BLaER1 treated with 17β-estradiol and CSF1 and Interleukin-3, amounts not matched to agents 10 nM and 100 nM (cell line): ENCODE measurements at regions not wholly inside any gene's neighbourhood (a gene's known extent, or its start where the extent isn't known, plus 50 kb on each side); places are given as distances from the start of the nearest gene placed in this dataset.

Experiments
- H3K27ac ChIP-seq, 11 experiments: shearing (Covaris generic); formaldehyde crosslinking; 2 replicates each; pipeline ENCODE4 v1.8.1; 2022
- H3K27me3 ChIP-seq, 11 experiments: shearing (Covaris generic); formaldehyde crosslinking; 2 replicates each; pipeline ENCODE4 v1.8.1; 2022
- H3K36me3 ChIP-seq, 11 experiments: shearing (Covaris generic); formaldehyde crosslinking; 2 replicates each; pipeline ENCODE4 v1.8.1; 2022
- H3K4me1 ChIP-seq, 10 experiments: shearing (Covaris generic); formaldehyde crosslinking; 2 replicates each; pipeline ENCODE4 v1.8.1; 2022
- H3K4me2 ChIP-seq, 11 experiments: shearing (Covaris generic); formaldehyde crosslinking; 2 replicates each; pipeline ENCODE4 v1.8.1; 2022
- H3K4me3 ChIP-seq, 10 experiments: shearing (Covaris generic); formaldehyde crosslinking; 2 replicates each; pipeline ENCODE4 v1.8.1; 2022
- H3K9ac ChIP-seq, 11 experiments: shearing (Covaris generic); formaldehyde crosslinking; 2 replicates each; pipeline ENCODE4 v1.8.1; 2022
- H3K9me3 ChIP-seq, 11 experiments: shearing (Covaris generic); formaldehyde crosslinking; replicated peaks in 1 of 11; 2 replicates each; pipeline ENCODE4 v1.8.1; 2022
- H4K20me1 ChIP-seq, 11 experiments: shearing (Covaris generic); formaldehyde crosslinking; 2 replicates each; pipeline ENCODE4 v1.8.1; 2022
- Cebpa-rat ChIP-seq, 11 experiments: shearing (Covaris generic); IDR thresholded peaks; 2 replicates each; pipeline ENCODE4 v1.8.1; 2022

DNA sequence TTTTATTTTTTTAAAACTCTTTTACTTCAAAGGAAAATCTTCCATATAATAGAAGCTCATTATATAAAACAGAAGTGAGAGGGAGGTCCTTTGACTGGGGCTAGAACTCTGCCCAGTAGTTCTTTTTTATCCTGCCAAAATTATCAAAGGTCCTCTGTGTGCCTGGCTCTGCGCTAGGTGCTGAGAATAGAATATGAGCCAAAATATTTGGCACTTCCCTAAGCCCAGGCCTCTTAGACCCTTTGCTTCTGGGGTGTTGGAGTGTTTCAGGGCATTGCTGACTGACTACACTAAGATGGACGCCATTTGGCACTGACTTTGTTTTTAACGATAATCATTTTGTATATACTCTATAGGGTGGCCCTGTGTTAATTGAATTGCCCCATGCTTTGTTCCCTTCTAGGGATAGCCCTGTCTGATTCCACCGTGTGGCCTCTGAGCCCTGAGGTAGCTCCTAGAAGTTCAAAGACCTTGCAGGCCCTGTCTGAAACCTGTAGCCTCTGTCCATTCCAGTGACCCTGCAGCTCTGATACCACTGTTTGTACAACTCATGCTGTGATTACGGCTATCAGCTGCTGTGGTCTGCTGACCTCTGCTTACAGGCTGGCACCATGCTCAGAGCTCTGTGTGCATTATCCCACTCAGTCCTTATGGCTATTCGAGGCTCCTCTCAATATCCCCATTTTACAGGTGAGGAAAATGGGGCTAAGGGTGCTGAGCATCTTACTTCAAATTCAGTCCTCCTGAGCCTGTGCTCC is 84.3 kb upstream of the SHB start:
- Histone ChIP-seq H3K9me3 (no peaks in the 10 kb centered on the region), H3K9ac (no peak overlapping the region), H3K4me3 (no peak overlapping the region), H3K4me1 (peaks cover 0 to 8% (median 0%) of the 10 kb centered on the region in 10 experiments; a peak in 1 of 20 replicates), H4K20me1 (no peaks in the 10 kb centered on the region), H3K27me3 (no peaks in the 10 kb centered on the region), H3K36me3 (no peaks in the 10 kb centered on the region), H3K27ac (no peak overlapping the region), H3K4me2 (no peak overlapping the region)
- no peak for TF ChIP-seq Cebpa-rat (IDR thresholded peaks at IDR 0.05)

GRCh38 chr9:38149647-38150046 is 80.6 kb upstream of the SHB start:
- peaks cover 10 to 17% (median 14%) of the 10 kb centered on the region in 11 experiments; a peak in 21 of 22 replicates for H3K9me3 ChIP-seq
- H3K9ac ChIP-seq: no peak overlapping the region

GRCh38 chr9:38146844-38147243 is 77.8 kb upstream of the SHB start:
- H4K20me1 ChIP-seq: no peaks in the 10 kb centered on the region
- H3K4me2 ChIP-seq: no peak overlapping the region
- no peak for TF ChIP-seq Cebpa-rat (IDR thresholded peaks at IDR 0.05)
- no peak overlapping the region for H3K4me3 ChIP-seq
- H3K9ac ChIP-seq: no peak overlapping the region
- no peaks in the 10 kb centered on the region for H3K27me3 ChIP-seq
- no peaks in the 10 kb centered on the region; a peak in 1 of 22 replicates for H3K36me3 ChIP-seq
- no peak overlapping the region for H3K27ac ChIP-seq
- peaks cover 0 to 8% (median 0%) of the 10 kb centered on the region in 10 experiments; a peak in 1 of 20 replicates for H3K4me1 ChIP-seq
- H3K9me3 ChIP-seq: peaks cover 10 to 17% (median 14%) of the 10 kb centered on the region in 11 experiments; a peak in 21 of 22 replicates

More at GRCh38 chr9:38149647-38150046, 80.6 kb upstream of the SHB start:
- H3K4me1 ChIP-seq: peaks cover 0 to 8% (median 0%) of the 10 kb centered on the region in 10 experiments; a peak in 1 of 20 replicates
- TF ChIP-seq Cebpa-rat (IDR thresholded peaks at IDR 0.05): no peak
- H3K36me3 ChIP-seq: no peaks in the 10 kb centered on the region; a peak in 1 of 22 replicates
- H3K4me3 ChIP-seq: no peak overlapping the region
- no peaks in the 10 kb centered on the region for H4K20me1 ChIP-seq
- H3K4me2 ChIP-seq: no peak overlapping the region
- no peaks in the 10 kb centered on the region for H3K27me3 ChIP-seq
- H3K27ac ChIP-seq: no peak overlapping the region

GRCh38 chr9:38145526-38146053 is 76.6 kb upstream of the SHB start:
- no peak overlapping the region for H3K4me3 ChIP-seq
- H3K27me3 ChIP-seq: no peaks in the 10 kb centered on the region
- no peak overlapping the region for H3K27ac ChIP-seq
- no peaks in the 10 kb centered on the region for H4K20me1 ChIP-seq
- H3K4me2 ChIP-seq: no peak overlapping the region
- no peak overlapping the region for H3K9ac ChIP-seq
- TF ChIP-seq Cebpa-rat (IDR thresholded peaks at IDR 0.05): no peak
- H3K9me3 ChIP-seq: peaks cover 10 to 17% (median 14%) of the 10 kb centered on the region in 11 experiments; a peak in 21 of 22 replicates
- no peaks in the 10 kb centered on the region; a peak in 1 of 22 replicates for H3K36me3 ChIP-seq
- H3K4me1 ChIP-seq: no peaks in the 10 kb centered on the region

GRCh38 chr9:38144421-38144820 is 75.4 kb upstream of the SHB start:
- H3K27ac ChIP-seq: no peak overlapping the region
- no peaks in the 10 kb centered on the region for H4K20me1 ChIP-seq
- no peak overlapping the region for H3K9ac ChIP-seq
- H3K4me1 ChIP-seq: no peaks in the 10 kb centered on the region
- H3K4me3 ChIP-seq: no peak overlapping the region
- no peaks in the 10 kb centered on the region for H3K27me3 ChIP-seq
- no peak overlapping the region for H3K4me2 ChIP-seq
- H3K36me3 ChIP-seq: no peaks in the 10 kb centered on the region; a peak in 1 of 22 replicates
- peaks cover 10 to 17% (median 14%) of the 10 kb centered on the region in 11 experiments; a peak in 21 of 22 replicates for H3K9me3 ChIP-seq
- no peak for TF ChIP-seq Cebpa-rat (IDR thresholded peaks at IDR 0.05)

DNA sequence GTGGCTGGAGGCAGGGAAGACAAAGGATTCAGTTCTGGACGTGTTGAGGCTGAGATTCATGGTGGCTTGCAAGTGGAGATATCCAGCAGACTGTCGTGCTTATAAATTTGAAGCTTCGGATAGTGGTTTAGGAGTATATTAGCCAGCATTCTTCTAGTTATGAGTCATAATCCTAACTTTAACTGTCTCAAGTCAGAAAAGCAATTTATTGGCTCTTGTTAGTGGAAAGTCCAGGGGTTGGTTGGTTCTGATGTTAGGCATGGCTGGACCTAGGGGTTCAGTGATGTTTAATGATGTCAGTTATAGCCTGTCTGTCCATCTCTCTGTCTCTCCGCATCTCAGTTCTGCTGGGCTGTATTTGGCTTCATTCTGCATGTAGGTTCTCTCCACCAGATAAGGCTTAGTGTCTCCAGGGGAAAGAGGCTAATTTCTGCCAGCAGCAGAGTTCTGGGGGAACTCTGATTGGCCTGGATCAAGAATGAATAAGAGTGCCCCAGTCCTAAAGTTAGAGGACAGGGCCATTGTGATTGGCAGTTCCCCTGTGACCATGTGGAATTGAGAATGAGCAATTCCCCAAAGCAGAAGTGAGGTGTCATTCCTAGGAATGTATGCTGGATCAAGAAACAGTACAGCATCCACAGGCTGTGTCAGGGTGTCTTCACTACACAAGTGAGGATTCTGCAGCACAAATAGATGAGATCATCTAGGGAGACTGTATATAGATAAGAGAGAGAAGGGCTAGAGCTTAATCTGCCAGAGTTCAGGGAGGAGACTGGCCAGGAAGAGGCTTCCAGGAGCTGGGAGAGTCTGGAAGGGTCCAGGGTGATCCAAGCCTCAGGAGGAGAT is 72.9 kb upstream of the SHB start:
- no peaks in the 10 kb centered on the region for H3K27me3 ChIP-seq
- H3K4me1 ChIP-seq: peaks cover 0 to 4% (median 0%) of the 10 kb centered on the region in 10 experiments; a peak in 1 of 20 replicates
- H3K4me2 ChIP-seq: no peak overlapping the region
- no peak for TF ChIP-seq Cebpa-rat (IDR thresholded peaks at IDR 0.05)
- H3K36me3 ChIP-seq: no peaks in the 10 kb centered on the region; a peak in 1 of 22 replicates
- peaks cover 10 to 14% (median 12%) of the 10 kb centered on the region in 11 experiments; a peak in 21 of 22 replicates for H3K9me3 ChIP-seq
- no peak overlapping the region for H3K4me3 ChIP-seq
- no peak overlapping the region for H3K9ac ChIP-seq
- H4K20me1 ChIP-seq: no peaks in the 10 kb centered on the region
- H3K27ac ChIP-seq: no peak overlapping the region

DNA sequence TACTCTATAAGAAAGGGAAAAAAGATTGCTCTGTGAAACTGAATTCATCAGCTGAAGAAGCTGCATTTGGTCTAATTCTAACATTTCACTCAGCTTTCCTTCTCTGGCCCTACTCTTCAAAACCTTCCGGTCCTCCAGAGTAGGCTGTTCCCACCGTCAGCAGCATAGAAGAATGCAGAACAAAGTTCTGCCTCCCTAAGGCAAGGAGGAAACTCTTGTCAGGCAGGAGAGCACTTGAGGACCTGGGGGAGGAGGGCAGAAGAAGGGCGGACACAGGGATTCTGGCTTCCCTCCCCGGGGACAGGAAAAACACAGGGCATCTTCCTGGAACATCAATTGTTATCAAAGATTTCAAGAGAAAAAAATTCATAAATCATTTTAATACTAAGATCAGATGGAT is 69.2 kb upstream of the SHB start:
- H3K4me3 ChIP-seq: no peak overlapping the region
- H3K36me3 ChIP-seq: no peaks in the 10 kb centered on the region
- H4K20me1 ChIP-seq: no peaks in the 10 kb centered on the region

GRCh38 chr9:38137342-38137741 is 68.3 kb upstream of the SHB start:
- no peak for TF ChIP-seq Cebpa-rat (IDR thresholded peaks at IDR 0.05)
- peaks cover 0 to 4% (median 0%) of the 10 kb centered on the region in 10 experiments; a peak in 2 of 20 replicates for H3K4me1 ChIP-seq

More for the DNA sequence above, 69.2 kb upstream of the SHB start:
- no peak overlapping the region for H3K9ac ChIP-seq
- no peaks in the 10 kb centered on the region for H3K27me3 ChIP-seq
- no peak overlapping the region for H3K4me2 ChIP-seq
- H3K4me1 ChIP-seq: peaks cover 0 to 4% (median 0%) of the 10 kb centered on the region in 10 experiments; a peak in 1 of 20 replicates
- H3K9me3 ChIP-seq: no peaks in the 10 kb centered on the region
- no peak for TF ChIP-seq Cebpa-rat (IDR thresholded peaks at IDR 0.05)
- H3K27ac ChIP-seq: no peak overlapping the region

DNA sequence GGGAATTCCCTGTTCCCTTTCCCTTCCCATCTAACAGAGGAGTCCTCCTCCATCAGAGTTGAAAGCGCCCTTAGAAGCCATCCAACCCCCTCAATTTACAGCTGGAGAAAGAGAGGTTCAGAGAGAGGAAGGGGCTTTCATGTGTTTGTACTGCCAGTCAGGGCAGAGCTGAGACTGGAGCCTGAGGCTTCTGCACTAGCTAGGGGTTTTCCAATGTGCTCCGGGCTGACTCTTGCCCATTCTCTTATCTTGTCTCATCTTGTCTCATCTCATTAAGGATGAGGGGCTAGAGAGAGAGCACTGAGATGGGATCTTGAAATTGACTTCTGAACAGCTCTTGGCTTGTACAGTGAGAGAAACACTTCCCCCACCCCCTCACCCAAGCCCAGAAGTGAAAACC is 67.4 kb upstream of the SHB start:
- no peaks in the 10 kb centered on the region for H3K27me3 ChIP-seq

More at GRCh38 chr9:38137342-38137741, 68.3 kb upstream of the SHB start:
- Histone ChIP-seq H3K36me3 (no peaks in the 10 kb centered on the region), H3K9me3 (no peaks in the 10 kb centered on the region), H3K4me2 (no peak overlapping the region), H3K27ac (no peak overlapping the region), H4K20me1 (no peaks in the 10 kb centered on the region), H3K9ac (no peak overlapping the region), H3K27me3 (no peaks in the 10 kb centered on the region), H3K4me3 (no peak overlapping the region)

More for the DNA sequence above, 67.4 kb upstream of the SHB start:
- no peak overlapping the region for H3K9ac ChIP-seq
- no peaks in the 10 kb centered on the region for H3K36me3 ChIP-seq
- H3K4me1 ChIP-seq: peaks cover 0 to 12% (median 4%) of the 10 kb centered on the region in 10 experiments; a peak in 13 of 20 replicates
- H3K9me3 ChIP-seq: no peaks in the 10 kb centered on the region
- H3K4me2 ChIP-seq: no peak overlapping the region
- TF ChIP-seq Cebpa-rat (IDR thresholded peaks at IDR 0.05): no peak
- H3K4me3 ChIP-seq: no peak overlapping the region
- H3K27ac ChIP-seq: no peak overlapping the region
- no peaks in the 10 kb centered on the region for H4K20me1 ChIP-seq
